K562 (cell line): ENCODE measurements at regions not wholly inside any gene's neighbourhood (a gene's known extent, or its start where the extent isn't known, plus 50 kb on each side); places are given as distances from the start of the nearest gene placed in this dataset.

Source experiments
- ATAC-seq: fragments of 200-7000 bp; cut with Tn5 transposase; 3 replicates; pipeline ENCODE4 v1.9.1; 2020; ENCODE audit warnings: moderate library complexity
- BruUV-seq: library from RNA; stranded (reverse); fragments of 400-500 nt; replicated peaks from 2 replicates; lab custom pipeline; 2021; lab: Mats Ljungman, UMichigan
- CTCF ChIA-PET: fragments of 300-600 bp; formaldehyde crosslinking; extraction: SDS; loops from one replicate; lab custom pipeline; 2021; ENCODE audit warnings: low intra/inter-chr PET ratio; lab: Yijun Ruan, JAX
- POLR2A ChIA-PET: fragments of 300-600, 350-650 bp; sonication (Branson Sonifier 250); formaldehyde crosslinking; extraction: SDS; loops from one replicate; lab custom pipeline; 2021; ENCODE audit warnings: antibody characterized with exemption, inconsistent platforms; lab: Yijun Ruan, JAX
- DNase-seq, 4 experiments: peaks; one replicate each; pipeline versions ENCODE4 v3.0.0 to v3.0.0-alpha.2; 2011 to 2018; ENCODE audit warnings: low spot score in 3 of 4, mixed read lengths in 3 of 4; ENCODE audit errors: extremely low read depth in 1 of 4
- FAIRE-seq: peaks from 2 replicates; lab custom pipeline; 2011; peaks lifted over from hg19 to GRCh38; lab: Jason Lieb, UNC
- H2AFZ ChIP-seq: 2 replicates; pipeline ENCODE4 v1.6.0; 2011; ENCODE audit warnings: low read depth, low read length, control low read depth, inconsistent platforms
- H3K27ac ChIP-seq: fragments of 200-600 bp; 3 replicates; pipeline ENCODE4 v1.8.0; 2011; ENCODE audit warnings: low read depth, mild to moderate bottlenecking, control low read depth, inconsistent platforms, low read length, moderate library complexity, mixed read lengths; ENCODE audit errors: extremely low read depth
- H3K27me3 ChIP-seq, 2 experiments: fragments of 300-600 bp in 1 of 2; 2 replicates in 1 of 2; 3 replicates in 1 of 2; pipeline versions ENCODE4 v1.6.0 to v1.8.0; 2011; ENCODE audit warnings: inconsistent platforms in 2 of 2, low read length in 2 of 2, mild to moderate bottlenecking in 1 of 2, mixed read lengths in 1 of 2, moderate library complexity in 1 of 2; ENCODE audit not compliant: control insufficient read depth in 2 of 2, insufficient read depth in 2 of 2
- H3K36me3 ChIP-seq: fragments of 300-600 bp; 3 replicates; pipeline ENCODE4 v1.8.0; 2011; ENCODE audit warnings: mild to moderate bottlenecking, low read length, inconsistent platforms; ENCODE audit not compliant: control insufficient read depth, insufficient read depth
- H3K4me1 ChIP-seq, 2 experiments: fragments of 200-600 bp in 1 of 2; replicated peaks in 1 of 2; 2 replicates in 1 of 2; 3 replicates in 1 of 2; pipeline versions ENCODE4 v1.5.1 to v1.8.0; 2011; ENCODE audit warnings: inconsistent platforms in 2 of 2, low read length in 2 of 2, mild to moderate bottlenecking in 1 of 2, mixed read lengths in 1 of 2, moderate library complexity in 1 of 2; ENCODE audit not compliant: control insufficient read depth in 2 of 2, insufficient read depth in 2 of 2
- H3K4me2 ChIP-seq: 2 replicates; pipeline ENCODE4 v1.6.1; 2011; ENCODE audit warnings: low read length, control low read depth, inconsistent platforms, mixed read lengths; ENCODE audit not compliant: insufficient read depth
- H3K4me3 ChIP-seq: fragments of 200-600 bp; sonication (generic), shearing (Covaris generic); 2 replicates; pipeline ENCODE4 v1.5.1; 2016; ENCODE audit warnings: control low read depth, inconsistent platforms
- H3K79me2 ChIP-seq: fragments of 200-600 bp; 3 replicates; pipeline ENCODE4 v1.8.0; 2011; ENCODE audit warnings: low read length, inconsistent platforms; ENCODE audit not compliant: control insufficient read depth, insufficient read depth
- H3K9ac ChIP-seq, 2 experiments: 2 replicates each; pipeline versions ENCODE4 v1.6.0 to v1.6.1; 2011; ENCODE audit warnings: low read depth in 2 of 2, low read length in 2 of 2, control low read depth in 1 of 2, inconsistent platforms in 1 of 2, mild to moderate bottlenecking in 1 of 2, mixed read lengths in 1 of 2; ENCODE audit not compliant: insufficient read depth in 1 of 2
- H3K9me1 ChIP-seq: one replicate; pipeline ENCODE4 v1.6.0; 2011; ENCODE audit warnings: inconsistent platforms, mild to moderate bottlenecking, low read length, moderate library complexity; ENCODE audit not compliant: control insufficient read depth, insufficient read depth
- H3K9me3 ChIP-seq: replicated peaks from 2 replicates; pipeline ENCODE4 v1.5.1; 2011; ENCODE audit warnings: low read depth, low read length, inconsistent platforms; ENCODE audit not compliant: control insufficient read depth, insufficient read depth
- H4K20me1 ChIP-seq: replicated peaks from 2 replicates; pipeline ENCODE4 v1.6.1; 2011; ENCODE audit warnings: low read length, inconsistent platforms, mixed read lengths; ENCODE audit not compliant: control insufficient read depth, insufficient read depth
- ARID3A ChIP-seq: IDR thresholded peaks from 2 replicates; pipeline ENCODE4 v1.6.1; 2012; ENCODE audit warnings: low read depth, low read length, improper control_type of control experiment, borderline replicate concordance
- CBFA2T3 ChIP-seq: fragments of 450-650 bp; IDR thresholded peaks from 2 replicates; pipeline ENCODE4 v1.6.1; 2017
- CHCHD3 ChIP-seq: fragments of 250-450 bp; sonication (Bioruptor Pico); IDR thresholded peaks from 2 replicates; pipeline ENCODE4 v2.1.2; 2022; ENCODE audit warnings: mild to moderate bottlenecking
- CHD2 ChIP-seq: IDR thresholded peaks from 2 replicates; pipeline ENCODE4 v1.6.1; 2011; ENCODE audit warnings: low read depth, low read length
- IRF1 ChIP-seq: sonication (generic); formaldehyde crosslinking; IDR thresholded peaks from 2 replicates; pipeline ENCODE4 v1.8.0; 2022; ENCODE audit warnings: missing genetic modification reagents, mild to moderate bottlenecking, borderline replicate concordance
- MBD2 ChIP-seq: sonication (generic); IDR thresholded peaks from 2 replicates; pipeline ENCODE4 v1.6.1; 2016; ENCODE audit warnings: low read depth, borderline replicate concordance
- NFIC ChIP-seq: fragments of 450-650 bp; IDR thresholded peaks from 2 replicates; pipeline ENCODE4 v1.6.1; 2017; ENCODE audit warnings: mild to moderate bottlenecking, inconsistent platforms
- SPI1 ChIP-seq: IDR thresholded peaks from 2 replicates; pipeline ENCODE4 v1.6.1; 2011; ENCODE audit warnings: low read depth, low read length, control low read depth, borderline replicate concordance
- STAT5A ChIP-seq: IDR thresholded peaks from 2 replicates; pipeline ENCODE4 v1.6.1; 2012; ENCODE audit warnings: low read length, inconsistent platforms, borderline replicate concordance
- ZC3H8 ChIP-seq: fragments of 450-650 bp; IDR thresholded peaks from 2 replicates; pipeline ENCODE4 v1.6.1; 2017
- WGBS: fragments of 100-300 bp; shearing (Covaris generic); methylation state at CpG from one replicate; pipeline ENCODE4 v1.1.6; 2016; ENCODE audit warnings: low coverage, mixed read lengths; ENCODE audit not compliant: insufficient coverage; ENCODE audit errors: missing lambda C conversion rate; 5-methylcytosine and 5-hydroxymethylcytosine counted together
- in situ Hi-C: fragments of 300-500 bp; cut with MboI; formaldehyde crosslinking; loops from 4 replicates; pipeline ENCODE4 v1.15.0; 2018; ENCODE audit warnings: inconsistent platforms, mixed read lengths
- intact Hi-C: fragments of 100-400 bp; cut with micrococcal nuclease; formaldehyde crosslinking; loops from 2 replicates; pipeline ENCODE4 v1.14.2; 2022
- TF ChIP-seq, protein P1 (sequence below): fragments of 250-450 bp; sonication (Bioruptor Pico); IDR thresholded peaks from 2 replicates; pipeline ENCODE4 v1.5.1; 2021; ENCODE audit warnings: mild to moderate bottlenecking
- TF ChIP-seq, protein P2 (sequence below): fragments of 450-650 bp; IDR thresholded peaks from 2 replicates; pipeline ENCODE4 v1.6.1; 2016; ENCODE audit warnings: low read depth, mild to moderate bottlenecking, moderate library complexity

GRCh38 chr2:145199827-145200706, 680.1 kb upstream of the ZEB2 start (continued):
- TF ChIP-seq CHCHD3 (no peak), ZC3H8 (no peak), CBFA2T3 (no peak)

DNA sequence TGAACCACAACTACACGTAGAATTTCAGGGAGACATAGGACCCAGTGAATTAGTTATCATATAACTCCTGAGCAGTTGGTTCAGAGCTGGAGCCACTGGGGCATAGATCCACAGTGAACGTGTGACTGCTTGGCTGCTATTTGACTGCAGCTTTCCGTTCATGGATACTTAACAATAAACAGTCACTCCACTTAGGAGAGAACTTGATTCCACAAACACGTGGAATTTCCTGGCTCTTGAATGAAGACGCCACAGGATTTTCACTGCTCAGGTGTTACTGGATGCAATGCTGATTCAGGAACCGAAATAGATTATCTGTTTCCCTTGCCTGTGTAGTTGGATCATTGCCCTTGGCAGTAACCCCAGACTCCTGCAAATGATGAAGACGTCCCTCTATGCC, 679.1 kb upstream of the ZEB2 start:
- DNase-seq (no peak), ATAC-seq (no peak)
- Histone ChIP-seq H2AFZ (peak overlapping the region; percentile 73), H4K20me1 (no peaks in the 10 kb centered on the region), H3K27me3 (no peaks in the 10 kb centered on the region), H3K4me3 (no peak overlapping the region), H3K27ac (no peak overlapping the region), H3K36me3 (no peaks in the 10 kb centered on the region)
- ChIA-PET POLR2A (interaction anchor here (1.4 kb wide), 1 partner anchor 17 kb away, joined by 3 read pairs; no protein-coding TSS in a partner anchor), CTCF (no interaction called here)
- in situ Hi-C loops (no loop called here), intact Hi-C loops (no loop called here)
- 29% methylated on average over 7 of the region's 7 CpGs for WGBS
- TF ChIP-seq NFIC (no peak), SPI1 (no peak), STAT5A (no peak), CHD2 (no peak), IRF1 (no peak), MBD2 (no peak), ARID3A (no peak)
- TF ChIP-seq, protein P1, sequence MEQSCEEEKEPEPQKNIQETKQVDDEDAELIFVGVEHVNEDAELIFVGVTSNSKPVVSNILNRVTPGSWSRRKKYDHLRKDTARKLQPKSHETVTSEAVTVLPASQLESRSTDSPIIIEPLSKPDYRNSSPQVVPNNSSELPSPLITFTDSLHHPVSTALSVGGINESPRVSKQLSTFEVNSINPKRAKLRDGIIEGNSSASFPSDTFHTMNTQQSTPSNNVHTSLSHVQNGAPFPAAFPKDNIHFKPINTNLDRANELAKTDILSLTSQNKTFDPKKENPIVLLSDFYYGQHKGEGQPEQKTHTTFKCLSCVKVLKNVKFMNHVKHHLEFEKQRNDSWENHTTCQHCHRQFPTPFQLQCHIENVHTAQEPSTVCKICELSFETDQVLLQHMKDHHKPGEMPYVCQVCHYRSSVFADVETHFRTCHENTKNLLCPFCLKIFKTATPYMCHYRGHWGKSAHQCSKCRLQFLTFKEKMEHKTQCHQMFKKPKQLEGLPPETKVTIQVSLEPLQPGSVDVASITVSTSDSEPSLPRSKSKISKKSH (CRISPR knock-in tag), result no peak
- TF ChIP-seq, protein P2, sequence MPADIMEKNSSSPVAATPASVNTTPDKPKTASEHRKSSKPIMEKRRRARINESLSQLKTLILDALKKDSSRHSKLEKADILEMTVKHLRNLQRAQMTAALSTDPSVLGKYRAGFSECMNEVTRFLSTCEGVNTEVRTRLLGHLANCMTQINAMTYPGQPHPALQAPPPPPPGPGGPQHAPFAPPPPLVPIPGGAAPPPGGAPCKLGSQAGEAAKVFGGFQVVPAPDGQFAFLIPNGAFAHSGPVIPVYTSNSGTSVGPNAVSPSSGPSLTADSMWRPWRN, result no peak
- TF ChIP-seq, all 486 proteins: peak for 0
- no peak overlapping the region for H3K9ac ChIP-seq
- H3K9me1 ChIP-seq, result no peaks in the 10 kb centered on the region
- no peak for FAIRE-seq
- no TSS peak for BruUV-seq
- H3K4me1 ChIP-seq, result no peaks in the 10 kb centered on the region
- H3K9me3 ChIP-seq, result no peaks in the 10 kb centered on the region
- H3K79me2 ChIP-seq, result no peaks in the 10 kb centered on the region
- H3K4me2 ChIP-seq, result no peak overlapping the region
